ENCODE measurements at regions not wholly inside any gene's neighbourhood (a gene's known extent, or its start where the extent isn't known, plus 50 kb on each side); places are given as distances from the start of the nearest gene placed in this dataset.

GRCh38 chr10:124305131-124305530 lies 113.6 kb downstream of the OAT start:
- no peak for DNase-seq (ENCODE audit: low read depth, low spot score)

GRCh38 chr10:124303662-124304418 lies 114.9 kb downstream of the OAT start:
- DNase-seq (ENCODE audit: low read depth, low spot score), result no peak

GRCh38 chr10:124302951-124303505 lies 115.7 kb downstream of the OAT start:
- no peak for DNase-seq (ENCODE audit: low read depth, low spot score)

DNA sequence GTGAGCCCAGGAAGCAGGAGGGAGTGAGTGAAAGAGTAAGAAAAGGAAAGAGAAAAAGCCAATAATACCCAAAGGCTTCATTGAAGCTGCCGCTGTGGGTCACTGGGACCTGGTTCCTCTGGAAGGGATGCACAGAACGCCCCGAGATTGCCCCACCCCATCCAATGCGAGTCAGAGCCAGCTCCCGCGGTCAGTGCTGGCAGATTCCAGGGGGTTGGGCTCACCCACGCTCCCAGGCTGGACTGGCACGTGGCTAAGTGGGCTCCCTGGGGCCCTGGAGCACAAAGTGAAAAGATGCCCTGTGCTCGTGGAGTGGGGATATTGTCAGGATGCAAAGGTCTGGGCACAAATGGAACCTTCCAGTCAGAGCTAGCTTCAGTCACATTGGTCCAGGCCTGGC lies 117.0 kb downstream of the OAT start:
- no peak for DNase-seq (ENCODE audit: low read depth, low spot score)

DNA sequence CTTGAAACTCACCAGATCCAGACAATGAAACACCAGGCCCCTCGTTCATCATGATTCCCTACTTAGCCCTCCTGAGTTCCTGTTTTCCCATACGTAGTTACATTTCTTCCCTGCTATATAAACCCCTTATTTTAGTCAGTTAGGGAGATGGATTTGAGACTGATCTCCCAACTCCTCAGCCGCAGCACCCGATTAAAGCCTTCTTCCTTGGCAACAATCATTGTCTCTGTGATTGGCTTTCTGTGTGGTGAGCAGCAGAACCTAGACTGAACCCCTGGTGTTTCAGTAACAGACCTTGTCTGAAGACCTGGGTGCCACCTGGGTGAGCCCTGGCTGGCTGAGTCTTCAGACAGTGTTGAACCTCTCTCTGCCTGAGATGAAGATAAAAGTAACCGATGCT lies 118.0 kb downstream of the OAT start:
- no peak for DNase-seq (ENCODE audit: low read depth, low spot score)

GRCh38 chr10:124300224-124300623 lies 118.5 kb downstream of the OAT start:
- no peak for DNase-seq (ENCODE audit: low read depth, low spot score)

GRCh38 chr10:124299696-124300095 lies 119.0 kb downstream of the OAT start:
- DNase-seq (ENCODE audit: low read depth, low spot score), result no peak

GRCh38 chr10:124298891-124299290 lies 119.8 kb downstream of the OAT start:
- DNase-seq (ENCODE audit: low read depth, low spot score), result no peak

GRCh38 chr10:124296813-124297788 lies 121.6 kb downstream of the OAT start:
- DNase-seq (ENCODE audit: low read depth, low spot score), result no peak

GRCh38 chr10:124296121-124296812 lies 122.5 kb downstream of the OAT start:
- DNase-seq (ENCODE audit: low read depth, low spot score), result no peak

- DNase-seq (ENCODE audit: low read depth, low spot score), result no peak
Measured at GRCh38 chr10:124294811-124295770, 123.6 kb downstream of the OAT start.

- DNase-seq (ENCODE audit: low read depth, low spot score), result no peak
Measured at GRCh38 chr10:124293616-124294449, 124.9 kb downstream of the OAT start.

DNA sequence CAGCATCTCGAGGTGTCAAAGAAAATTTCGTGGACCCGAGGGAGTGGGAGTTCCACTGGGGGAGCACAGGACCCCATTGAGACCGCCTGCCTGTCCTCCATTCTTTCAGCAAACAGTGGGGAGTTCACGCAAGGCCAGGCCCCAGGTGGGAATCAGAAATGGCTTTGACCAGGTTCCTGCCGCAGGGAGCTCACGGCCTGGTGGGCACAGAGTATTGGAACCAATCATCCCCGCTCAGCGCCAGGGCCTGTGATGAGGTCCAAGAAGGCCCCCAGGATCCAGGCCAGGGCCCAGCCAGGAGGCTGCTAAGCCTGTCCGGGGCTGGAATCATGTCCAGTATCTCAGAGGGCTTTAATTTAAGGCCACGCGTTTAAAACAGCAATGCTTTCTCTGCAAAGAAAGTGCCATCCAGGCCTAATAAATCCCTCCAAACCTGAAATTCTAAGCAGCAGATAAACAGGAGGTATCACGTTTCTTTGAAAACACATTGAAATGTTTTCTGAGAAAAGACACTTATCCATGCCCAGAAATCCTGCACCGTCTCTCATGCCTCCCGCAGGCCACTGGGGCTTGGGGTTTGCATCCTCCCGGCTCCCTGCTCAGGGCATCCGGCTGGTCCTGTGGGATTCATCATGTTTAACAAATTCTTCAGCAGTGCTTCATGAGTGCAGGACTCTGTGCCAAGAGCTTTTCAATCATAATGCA lies 125.7 kb downstream of the OAT start:
- no peak for DNase-seq (ENCODE audit: low read depth, low spot score)

- DNase-seq (ENCODE audit: low read depth, low spot score), result no peak
Measured at GRCh38 chr10:124291001-124291701, 127.6 kb downstream of the OAT start.

DNA sequence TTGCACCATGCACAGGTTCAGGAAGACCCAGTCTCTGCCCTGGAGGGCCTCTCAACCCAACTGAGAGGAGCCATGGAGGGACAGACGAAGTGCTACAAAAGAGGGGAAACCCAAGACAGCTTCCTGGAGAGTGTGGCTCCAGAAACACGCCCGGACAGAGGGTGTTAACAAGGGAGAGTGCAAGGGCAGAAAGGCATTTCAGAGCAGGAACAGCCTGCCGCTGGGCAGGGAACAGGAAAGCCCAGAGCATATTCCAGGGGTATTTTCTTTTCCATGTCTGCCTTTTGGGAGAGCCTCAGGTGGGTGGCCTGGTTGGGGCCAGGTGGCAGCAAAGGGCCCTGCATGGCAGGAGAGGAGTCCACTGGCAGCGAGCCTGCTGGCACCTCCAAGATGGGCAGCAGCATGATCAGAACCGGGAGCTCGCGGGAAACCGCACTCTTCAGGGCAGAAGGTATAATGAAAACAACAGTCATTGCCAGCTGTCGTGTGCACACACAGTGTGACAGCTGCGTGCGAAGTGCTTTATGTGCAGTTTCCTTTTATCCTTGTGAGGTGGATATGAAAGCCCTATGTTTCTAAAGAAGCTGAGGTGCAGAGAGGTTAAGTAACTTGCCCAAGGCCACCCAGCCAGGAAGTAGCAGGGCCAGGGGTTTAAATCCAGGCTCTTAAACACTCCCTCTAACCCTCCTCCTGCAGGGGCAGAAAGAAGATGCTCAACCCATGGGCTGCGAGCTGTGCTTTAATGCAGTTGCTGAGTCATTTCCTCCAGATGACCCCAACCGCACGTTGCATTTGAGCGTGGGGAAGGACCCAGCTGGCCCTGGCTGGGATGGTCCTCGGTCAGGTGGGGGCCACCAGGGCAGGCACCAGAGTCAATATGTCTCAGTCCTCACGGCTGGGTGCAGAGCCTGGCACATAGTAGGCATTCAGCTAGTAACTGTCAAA lies 128.6 kb downstream of the OAT start:
- no peak for DNase-seq (ENCODE audit: low read depth, low spot score)

DNA sequence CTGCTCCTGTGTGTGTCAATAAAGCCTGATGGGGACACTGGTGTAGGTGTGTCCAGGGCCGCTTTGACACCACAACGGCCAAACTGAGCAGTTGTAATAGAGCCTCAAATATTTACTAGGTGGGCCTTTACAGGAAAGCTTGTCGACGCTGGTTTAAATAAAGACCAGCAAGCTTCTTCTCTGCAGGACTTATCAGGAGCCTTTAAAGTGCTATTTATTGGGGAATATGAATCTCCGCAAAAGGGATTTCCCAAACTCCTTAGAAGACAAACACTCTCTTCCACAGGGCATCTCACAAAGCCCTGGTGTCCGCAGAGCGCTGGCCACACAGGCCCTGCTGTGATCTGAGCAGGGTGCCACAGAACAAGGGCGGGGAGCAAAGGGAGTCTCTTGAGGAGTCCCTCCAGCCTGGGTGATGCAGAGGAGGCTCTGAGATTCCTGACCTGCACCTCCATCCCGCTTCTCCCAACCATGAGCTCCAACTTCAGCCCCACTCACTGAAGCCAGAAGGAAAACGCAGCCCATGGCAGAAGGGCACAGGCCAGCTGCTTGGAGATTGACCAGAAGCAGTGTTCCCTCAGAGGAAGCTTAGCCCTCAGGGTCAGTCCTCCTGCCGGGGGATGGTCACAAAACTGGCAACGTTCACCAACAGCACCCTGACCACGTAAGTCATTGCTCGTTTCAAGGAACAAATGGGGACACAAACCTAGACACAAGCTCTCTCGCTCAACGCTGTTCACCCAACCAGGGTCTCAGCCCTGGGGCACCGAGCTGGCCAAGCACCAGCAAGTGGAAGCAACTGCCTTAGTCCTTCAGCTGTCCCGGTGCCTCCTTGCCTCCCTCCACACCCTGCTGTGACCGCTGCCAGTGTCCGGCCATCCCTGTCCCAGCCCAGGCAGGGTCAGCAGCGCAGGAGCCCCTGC lies 129.5 kb downstream of the OAT start:
- DNase-seq (ENCODE audit: low read depth, low spot score), result no peak
